Urothelium cell line (cell line): ENCODE measurements at regions not wholly inside any gene's neighbourhood (a gene's known extent, or its start where the extent isn't known, plus 50 kb on each side); places are given as distances from the start of the nearest gene placed in this dataset.
A peak's percentile ranks its signal among the peaks of the same experiment; 100 is the strongest.

Experiments
- DNase-seq: peaks from one replicate; pipeline ENCODE4 v3.0.0; 2011; ENCODE audit warnings: low spot score, mixed read lengths
- FAIRE-seq: peaks from 2 replicates; lab custom pipeline; 2011; peaks lifted over from hg19 to GRCh38; lab: Jason Lieb, UNC

DNA sequence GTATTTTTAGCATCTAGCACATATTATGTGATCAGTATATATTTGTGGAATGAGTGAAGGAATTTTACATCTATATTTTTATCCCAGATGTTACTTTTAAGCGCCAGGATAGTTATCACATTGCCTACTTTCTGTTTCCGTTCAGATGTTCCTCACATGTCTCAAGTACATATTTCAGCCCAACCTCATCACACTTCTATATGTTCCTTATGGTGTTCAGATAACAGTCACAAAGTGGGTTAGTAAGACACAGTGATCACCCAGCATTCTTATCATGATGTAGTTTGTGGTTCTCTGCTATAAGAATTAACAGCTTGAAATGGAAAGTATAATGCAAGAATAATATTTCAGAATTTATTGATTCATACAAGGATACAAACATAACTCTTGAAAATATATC lies 170.0 kb upstream of the RASA1 start:
- FAIRE-seq: no peak
- DNase-seq: no peak

DNA sequence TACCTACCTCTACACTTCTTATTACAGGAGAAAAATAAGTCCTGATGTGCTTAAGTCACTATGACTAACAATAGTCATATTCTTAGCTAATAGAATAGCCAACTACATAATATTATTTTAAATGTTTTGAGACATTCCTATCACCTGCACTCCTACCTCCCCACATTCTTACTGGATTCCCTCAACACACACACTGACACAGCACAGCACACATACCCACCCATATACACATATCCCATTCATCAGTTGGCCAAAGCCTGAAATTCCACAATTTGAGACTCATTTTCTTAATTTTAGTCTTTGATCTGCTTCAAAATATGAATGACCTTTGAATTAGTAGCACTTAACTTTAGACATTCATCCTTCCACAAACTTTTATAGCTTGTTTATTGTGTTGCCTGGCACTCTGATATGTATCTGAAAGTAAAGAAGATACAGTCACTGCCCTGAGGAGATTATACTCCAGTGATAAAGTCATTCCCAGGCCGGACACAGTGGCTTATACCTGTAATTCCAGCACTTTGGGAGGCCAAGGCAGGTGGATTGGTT lies 168.3 kb upstream of the RASA1 start:
- FAIRE-seq: no peak

DNA sequence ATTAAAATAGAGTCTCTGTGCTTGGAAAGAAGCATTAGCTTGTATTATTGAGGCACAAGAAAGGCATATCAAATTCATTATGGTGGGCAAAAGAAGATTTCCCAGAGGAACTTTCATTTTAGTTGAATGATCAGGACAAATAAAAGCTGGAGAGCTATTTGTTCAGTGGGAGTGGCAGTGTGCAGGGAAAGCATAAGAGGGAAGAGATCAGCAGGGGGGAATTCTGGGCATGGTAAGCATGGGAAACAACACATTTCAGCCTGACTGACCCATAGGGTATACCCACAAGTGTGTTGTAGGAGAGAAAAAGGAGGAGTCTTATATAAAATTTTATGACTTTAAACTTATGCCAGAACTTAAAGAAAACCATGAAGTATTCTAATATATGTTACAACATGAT lies 167.7 kb upstream of the RASA1 start:
- FAIRE-seq (no peak), DNase-seq (no peak)

More for the DNA sequence above, 168.3 kb upstream of the RASA1 start:
- no peak for DNase-seq

DNA sequence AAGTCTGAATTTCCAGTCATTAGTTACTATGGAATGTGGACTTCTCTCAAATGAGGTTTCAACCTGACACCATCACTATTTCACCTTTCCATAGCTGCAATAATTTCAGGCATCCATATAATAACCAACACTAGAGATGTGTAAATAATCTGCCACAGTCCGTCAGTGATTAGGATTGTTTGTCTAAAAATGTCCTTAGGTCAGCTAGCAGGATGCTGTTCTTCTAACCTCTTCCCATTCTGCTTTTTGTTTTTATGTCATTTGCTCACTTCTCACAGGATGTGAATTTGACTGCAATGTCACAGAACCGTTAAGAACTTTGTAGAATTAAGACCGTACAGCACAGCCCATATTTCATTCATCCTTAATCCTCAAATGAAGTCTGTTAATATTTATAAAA lies 166.4 kb upstream of the RASA1 start:
- DNase-seq: no peak
- no peak for FAIRE-seq

DNA sequence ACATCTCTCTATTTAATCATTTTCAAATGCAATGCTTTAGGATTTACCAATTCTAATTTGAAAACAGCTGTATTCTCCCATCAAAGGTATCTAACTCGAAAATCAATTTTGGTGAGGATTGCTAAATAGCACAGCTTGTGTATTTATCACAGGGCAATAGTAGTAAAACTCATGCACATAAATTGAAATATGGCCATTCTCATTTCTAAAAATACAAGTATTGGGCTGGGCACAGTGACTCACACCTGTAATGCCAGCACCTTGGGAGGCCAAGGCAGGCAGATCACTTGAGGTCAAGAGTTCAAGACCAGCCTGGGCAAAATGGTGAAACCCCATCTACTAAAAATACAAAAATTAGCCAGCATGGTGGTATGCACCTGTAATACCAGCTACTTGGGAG lies 164.8 kb upstream of the RASA1 start:
- FAIRE-seq (no peak), DNase-seq (no peak)

DNA sequence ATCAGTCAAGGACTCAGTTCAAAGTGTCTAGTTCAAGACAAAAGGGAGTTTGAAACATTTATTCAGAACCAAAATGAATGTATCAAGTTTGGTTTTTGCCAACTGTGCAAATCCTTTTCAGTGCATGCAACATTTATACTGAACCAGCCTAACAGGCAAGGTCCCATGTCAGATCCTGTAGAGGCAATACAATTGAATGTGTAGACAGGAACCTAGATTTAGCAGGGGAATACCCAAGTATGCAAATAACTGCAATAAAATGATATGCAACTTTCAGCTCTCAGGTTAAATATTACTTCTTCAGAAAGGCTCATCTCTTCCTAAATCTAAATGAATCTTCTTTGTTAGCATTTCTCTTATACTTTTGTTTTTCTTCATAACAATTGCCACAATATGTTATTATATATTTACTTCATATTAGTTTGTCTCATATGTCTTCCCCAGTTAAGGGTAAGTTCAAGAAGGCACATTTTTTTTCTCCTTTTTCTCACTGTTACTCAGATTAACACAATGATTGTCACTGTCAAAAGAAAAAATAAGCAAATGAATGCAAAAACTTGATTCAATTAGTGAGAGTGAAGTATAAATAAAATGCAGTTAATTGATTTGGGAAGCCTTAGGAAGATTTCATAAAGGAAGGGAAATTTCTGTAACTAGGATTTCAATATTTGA lies 163.9 kb upstream of the RASA1 start:
- DNase-seq (no peak), FAIRE-seq (no peak)

DNA sequence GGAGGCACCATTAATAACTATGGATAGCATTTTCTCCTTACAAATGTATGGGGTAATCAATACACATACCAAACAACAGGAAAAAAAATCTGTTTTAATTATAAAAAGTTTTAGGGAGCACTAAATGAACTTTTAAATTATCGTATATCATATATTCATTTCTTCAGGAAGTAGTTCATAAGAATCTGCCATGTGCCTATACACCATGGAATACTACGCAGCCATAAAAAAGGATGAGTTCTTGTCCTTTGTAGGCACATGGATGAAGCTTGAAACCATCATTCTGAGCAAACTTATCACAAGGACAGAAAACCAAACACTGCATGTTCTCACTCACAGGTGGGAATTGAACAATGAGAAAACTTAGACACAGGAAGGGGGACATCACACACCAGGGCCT lies 162.1 kb upstream of the RASA1 start:
- no peak for DNase-seq
- no peak for FAIRE-seq

DNA sequence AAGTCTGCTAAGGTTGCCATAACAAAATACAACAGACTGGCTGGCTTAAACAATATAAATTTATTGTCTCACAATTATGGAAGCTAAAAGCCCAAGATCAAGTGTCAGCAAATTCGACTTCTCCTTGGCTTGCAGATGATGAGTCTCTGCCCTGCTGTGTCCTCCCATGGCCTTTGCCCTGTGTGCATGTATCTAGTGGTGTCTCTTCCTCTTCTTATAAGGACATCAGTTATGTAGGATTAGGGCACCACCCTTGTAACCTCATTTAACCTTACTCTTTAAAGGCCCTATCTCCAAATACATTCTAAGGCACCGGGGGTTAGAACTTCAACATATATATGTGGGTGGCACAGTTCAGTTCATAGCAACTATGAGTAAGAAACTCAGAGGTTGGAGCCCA lies 157.9 kb upstream of the RASA1 start:
- DNase-seq: no peak
- no peak for FAIRE-seq

DNA sequence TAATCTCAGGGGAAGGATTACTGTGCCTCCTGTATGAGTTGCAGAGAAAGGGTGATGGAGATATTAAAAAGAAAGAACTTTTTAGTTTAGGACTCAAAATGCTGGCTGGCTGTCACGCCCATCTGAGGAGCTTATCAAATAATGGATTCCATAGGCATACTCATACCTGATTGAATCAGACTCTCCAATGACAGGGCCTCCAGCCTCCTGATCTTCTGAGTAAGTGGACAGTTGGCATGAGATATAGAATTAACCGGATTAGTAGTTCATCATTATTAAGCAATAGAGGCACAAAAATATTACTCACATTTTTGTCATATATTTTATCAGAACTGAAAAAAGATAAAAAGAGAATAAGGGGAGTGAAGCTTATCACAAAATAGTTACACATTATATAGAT lies 157.0 kb upstream of the RASA1 start:
- FAIRE-seq: no peak
- DNase-seq: no peak

DNA sequence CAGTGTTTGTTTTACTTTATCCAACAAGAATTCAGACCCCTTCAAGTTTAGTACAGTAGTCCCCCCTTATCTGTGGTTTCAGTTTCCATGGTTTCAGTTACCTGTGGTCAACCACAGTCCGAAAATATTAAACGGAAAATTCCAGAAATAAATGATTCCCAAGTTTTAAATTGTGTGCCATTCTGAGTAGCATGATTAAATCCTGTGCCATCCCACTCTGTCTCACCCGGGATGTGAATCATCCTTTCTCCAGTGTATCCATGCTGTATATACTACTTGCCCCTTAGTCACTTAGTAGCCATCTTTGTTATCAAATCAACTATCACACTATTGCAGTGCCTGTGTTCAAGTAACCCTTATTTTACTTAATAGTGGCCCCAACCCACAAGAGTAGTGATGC lies 153.8 kb upstream of the RASA1 start:
- DNase-seq (peak; percentile 38), FAIRE-seq (no peak)

DNA sequence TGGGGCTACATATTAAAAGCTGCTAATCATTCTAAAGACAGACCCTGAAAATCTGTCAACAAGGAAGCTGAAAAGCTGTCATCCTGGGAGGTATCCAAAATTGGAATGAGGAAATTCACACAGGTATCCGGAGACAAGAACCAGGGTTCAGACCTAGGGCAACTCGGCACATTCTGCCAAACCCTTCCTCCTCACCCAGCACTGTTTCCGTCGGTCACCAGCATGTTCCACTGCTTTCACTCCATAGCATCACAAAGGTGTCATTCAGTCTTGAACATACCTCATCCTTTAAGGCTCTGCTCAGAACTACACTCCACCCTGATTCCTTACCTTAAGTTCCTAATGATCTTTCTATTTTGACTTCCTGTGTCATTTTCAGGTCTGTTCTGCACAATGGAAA lies 153.1 kb upstream of the RASA1 start:
- DNase-seq (no peak), FAIRE-seq (no peak)

DNA sequence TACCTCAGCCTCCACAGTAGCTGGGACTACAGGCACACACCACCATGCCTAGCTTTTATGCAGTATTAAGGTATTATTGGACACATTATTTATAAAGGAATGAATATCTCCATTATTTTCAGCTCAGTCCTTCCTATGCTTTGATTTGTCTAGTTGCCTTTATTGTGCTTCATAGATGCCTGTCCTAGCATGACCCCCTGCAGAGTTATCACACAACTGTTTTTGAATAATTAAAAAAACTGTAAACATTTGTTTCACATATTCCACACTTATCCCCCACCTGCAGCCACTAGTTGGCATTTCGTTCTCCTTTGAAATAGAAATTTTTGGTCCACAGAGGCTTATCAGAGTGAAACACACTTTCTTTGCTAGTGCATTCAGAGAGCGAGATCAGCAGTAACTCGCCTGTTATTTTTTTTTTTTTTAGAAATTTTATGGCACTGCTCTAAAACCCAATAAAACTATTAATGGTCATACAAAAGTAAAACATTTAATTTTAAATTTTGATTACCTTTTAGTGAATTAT lies 151.8 kb upstream of the RASA1 start:
- FAIRE-seq: no peak
- no peak for DNase-seq

DNA sequence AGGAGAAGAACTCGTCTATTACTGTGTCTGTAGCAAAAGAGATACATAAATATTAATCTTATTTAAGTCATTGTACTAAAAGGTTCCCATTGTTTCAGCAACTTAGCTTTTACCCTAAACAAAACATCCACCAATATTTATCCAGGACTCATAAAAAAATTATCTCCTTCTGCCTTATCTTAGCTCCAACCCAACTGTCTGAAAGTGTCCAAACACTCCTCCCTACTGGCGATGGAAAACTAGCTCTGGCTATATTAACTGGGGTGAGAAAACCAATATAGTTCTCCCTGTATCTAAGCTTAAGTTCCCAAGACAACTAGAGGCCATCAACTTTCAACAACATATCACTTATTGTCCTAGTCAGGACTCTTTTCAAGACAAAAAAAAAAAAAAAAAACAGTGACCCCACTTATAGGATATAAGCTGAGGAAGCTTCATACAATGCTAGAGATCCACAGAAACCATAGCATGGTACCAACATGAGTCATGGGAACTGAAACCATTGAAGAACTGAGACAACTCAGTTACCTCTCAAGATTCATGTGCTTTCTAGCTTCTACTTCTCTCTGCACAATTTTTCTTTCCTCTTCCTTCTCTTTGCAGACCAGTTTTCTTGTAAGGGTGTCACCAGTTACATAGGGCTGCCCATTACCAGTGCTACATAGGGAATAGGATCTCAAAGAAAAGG lies 150.7 kb upstream of the RASA1 start:
- FAIRE-seq (no peak), DNase-seq (no peak)

DNA sequence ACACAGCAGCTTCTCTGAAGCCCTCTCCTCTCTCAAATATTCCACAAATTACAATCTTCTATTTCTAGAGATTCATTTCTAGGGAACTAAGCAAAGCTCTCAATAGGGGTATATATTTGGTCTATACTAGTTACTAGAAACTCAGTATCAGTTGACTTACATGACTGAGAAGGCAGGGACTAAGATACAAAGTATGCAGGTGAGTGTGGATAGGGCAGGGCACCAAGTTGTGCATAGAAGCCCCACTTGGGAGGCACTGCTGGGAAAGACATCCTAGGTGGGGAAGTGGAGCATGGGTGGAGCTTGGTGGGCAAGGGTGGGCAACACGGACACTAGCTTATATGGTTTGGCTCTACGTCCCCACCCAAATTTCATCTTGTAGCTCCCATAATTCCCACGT lies 148.1 kb upstream of the RASA1 start:
- no peak for FAIRE-seq
- DNase-seq: no peak

DNA sequence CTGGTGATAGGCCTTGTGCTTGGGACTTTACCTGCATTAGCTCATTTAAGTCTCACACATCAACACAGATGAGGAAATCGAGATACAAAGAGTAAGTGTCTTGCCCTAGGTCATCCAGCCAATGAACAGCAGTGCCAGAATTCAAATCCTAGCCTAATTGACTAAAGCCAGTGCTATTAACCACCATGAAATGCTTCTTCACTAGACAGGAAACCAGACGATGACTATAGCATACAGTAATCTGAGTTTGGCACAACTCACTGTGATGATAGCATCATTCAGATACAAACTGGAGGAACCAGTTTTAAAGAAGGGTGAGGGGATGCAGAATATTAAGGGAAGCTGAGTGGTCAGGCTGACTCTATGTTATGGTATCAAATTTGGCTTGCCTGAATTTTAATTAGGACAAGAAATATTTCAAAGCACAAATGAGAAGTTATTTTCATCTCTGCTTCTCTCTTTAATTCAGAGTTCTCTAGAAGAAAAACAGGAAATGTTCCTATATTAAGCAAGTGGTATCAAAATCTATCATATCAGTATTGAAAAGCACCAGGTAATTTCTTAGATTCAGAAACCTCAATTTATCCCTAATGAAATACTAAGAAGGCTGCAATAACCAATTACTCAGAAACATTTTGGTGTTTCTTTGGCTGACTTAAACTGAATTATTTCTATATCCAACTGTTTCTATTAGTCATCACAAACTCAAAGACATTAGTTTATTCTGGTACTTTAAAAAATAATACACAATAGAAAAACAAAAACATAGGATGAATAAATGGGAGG lies 147.0 kb upstream of the RASA1 start:
- DNase-seq (peak; percentile 52), FAIRE-seq (no peak)

DNA sequence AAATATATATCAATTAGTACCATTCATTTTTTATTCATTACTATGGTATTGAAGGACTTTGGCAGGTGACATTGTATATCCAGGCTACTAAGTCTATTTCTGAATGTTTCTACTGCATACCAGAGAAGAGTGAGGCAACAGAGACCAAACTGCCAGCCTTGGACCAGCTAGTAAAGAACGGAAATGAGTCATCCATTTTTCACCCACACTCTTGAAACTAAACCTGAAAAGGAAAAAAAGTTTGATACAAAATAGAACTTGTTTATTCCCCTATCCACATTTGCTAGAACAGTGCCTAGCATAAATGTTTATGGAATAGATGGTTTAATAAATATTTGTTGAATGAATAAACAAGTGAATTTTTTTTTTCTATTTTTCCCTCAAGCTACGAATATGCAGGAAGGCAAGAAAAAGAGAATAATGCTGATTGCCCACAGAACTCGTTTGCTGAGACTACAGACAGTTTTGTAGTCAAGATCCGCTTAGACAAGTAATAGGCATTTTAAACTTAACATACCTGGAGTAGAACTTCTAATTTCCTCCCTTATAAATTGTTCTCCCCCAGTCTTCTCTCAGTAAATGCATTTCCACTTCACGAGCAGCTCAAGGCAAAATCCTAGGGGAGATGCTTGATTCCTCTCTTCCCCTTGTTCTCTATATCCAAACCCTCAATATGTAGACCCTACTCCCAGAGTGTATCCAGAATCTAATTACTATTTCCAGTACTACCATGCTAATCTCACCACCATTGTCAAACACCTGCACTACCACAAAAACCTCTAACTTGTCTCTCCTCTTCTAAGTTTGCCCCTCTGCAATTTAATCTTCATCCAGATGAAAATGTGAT lies 146.2 kb upstream of the RASA1 start:
- DNase-seq: peak; percentile 63
- no peak for FAIRE-seq

DNA sequence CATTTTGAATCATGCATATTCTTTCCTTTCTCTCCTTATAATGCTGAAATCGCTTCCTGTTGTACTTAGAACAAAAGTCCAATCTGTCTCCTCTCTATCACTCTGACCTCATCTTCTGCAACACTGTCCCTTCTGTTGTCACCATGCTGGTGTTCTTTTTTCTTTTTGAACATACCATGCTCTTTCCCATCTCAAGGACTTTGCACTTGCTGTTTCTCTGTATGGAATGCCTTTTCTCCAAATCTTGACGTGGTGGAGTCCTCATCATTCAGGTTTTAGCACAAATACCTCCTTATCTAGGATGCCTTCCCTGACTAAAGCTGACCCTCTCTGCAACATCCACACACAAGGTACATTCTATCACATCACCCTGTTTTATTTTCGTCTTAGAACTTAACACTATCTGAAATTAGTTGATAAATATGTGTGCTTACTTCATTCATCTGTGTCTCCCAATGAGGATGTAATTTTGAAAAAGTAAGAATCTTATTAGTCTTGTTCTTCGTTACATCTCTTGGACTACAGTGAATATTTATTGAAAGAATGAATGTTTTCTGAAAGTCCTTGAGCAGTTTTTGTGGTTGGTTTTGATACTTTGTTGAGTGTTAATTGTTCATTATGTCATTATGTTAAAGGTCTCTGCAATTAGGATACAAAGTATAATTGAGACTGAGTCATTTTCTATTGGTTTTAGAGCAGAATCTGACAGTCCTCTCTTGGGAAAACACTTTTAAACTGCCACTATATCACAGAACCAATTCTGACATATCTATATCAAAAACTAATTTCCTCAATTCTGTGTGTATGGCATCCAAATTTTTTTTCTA lies 145.3 kb upstream of the RASA1 start:
- no peak for FAIRE-seq
- no peak for DNase-seq

DNA sequence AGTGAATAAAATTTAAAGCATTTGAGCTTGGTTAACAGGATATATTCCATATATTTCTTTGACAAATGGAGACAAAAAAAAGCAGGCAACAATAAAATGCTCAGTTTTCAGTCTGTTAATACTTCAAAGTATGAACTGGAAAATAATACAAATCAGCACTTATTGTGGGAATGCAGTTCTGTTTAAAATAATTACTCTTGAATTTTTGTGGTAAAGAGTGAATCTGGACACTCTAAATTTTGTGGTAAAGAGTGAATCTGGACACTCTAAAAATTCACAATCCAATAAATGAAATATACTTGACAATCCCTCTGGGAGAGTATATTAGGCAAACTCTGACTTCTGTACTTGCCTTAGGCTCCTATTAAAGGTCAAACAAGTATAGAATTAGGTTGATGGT lies 141.9 kb upstream of the RASA1 start:
- no peak for FAIRE-seq
- DNase-seq: no peak

DNA sequence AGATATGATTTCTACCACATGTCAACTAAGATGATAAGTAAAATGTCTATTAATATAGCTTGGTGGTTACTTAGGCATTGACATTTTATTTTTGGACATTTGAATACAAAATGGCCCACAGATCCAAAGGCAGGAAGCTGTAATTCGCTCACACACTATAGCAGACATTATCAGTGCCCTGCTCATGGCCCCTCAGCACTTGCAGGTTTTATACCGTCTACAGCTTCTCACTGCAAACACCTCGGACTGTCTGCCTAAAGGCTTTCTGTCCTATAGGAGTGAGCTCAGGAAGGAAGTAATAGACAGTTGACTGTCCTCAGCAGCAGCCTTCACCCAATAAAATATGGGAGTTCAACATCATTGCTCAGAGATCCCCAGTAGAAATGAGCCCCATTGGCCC lies 140.8 kb upstream of the RASA1 start:
- FAIRE-seq (no peak), DNase-seq (no peak)

DNA sequence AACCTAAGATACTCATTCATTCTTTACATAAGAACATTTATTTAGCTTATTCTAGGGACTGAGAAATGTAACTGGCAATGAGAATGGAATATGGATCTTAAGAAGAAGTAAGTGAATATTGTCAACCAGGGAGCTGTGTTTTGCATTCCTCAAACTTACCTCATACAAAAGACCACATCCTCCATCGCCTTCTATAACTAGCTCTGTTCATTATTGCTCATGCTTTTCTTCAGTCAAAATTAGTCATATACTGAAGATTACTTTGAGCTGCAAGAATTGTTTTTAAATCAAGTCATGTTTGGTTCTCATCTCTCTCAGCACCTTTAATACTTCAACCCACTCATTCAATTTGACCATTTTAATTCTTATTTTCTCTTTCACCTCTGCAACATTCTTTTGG lies 140.3 kb upstream of the RASA1 start:
- DNase-seq (no peak), FAIRE-seq (no peak)
